LoVo (cell line): ENCODE measurements at regions not wholly inside any gene's neighbourhood (a gene's known extent, or its start where the extent isn't known, plus 50 kb on each side); places are given as distances from the start of the nearest gene placed in this dataset.
A peak's percentile ranks its signal among the peaks of the same experiment; 100 is the strongest.
"Not testable (repeated sequence)": the region's sequence is repeated elsewhere in the genome, so short reads cannot be mapped to it uniquely, and the experiment has no call there.

Experiments used
- DNase-seq: peaks from one replicate; pipeline ENCODE4 v3.0.0-alpha.2; 2016; ENCODE audit warnings: low spot score

GRCh38 chr7:112937651-112938415 is 147.6 kb upstream of the TMEM168 start:
- no peak for DNase-seq

- DNase-seq = no peak
These were observed 143.4 kb upstream of the TMEM168 start for GRCh38 chr7:112933598-112933997.

- DNase-seq = no peak
These were observed 140.6 kb upstream of the TMEM168 start for GRCh38 chr7:112930787-112931186.

- no peak for DNase-seq
These were observed 139.2 kb upstream of the TMEM168 start for GRCh38 chr7:112929421-112929820.

GRCh38 chr7:112926018-112926417 is 135.8 kb upstream of the TMEM168 start:
- DNase-seq = no peak

- not testable (repeated sequence) for DNase-seq
These were observed 132.4 kb upstream of the TMEM168 start for GRCh38 chr7:112922546-112922945.

GRCh38 chr7:112916431-112916830 is 126.2 kb upstream of the TMEM168 start:
- DNase-seq = not testable (repeated sequence)

- no peak for DNase-seq
These were observed 117.9 kb upstream of the TMEM168 start for GRCh38 chr7:112908086-112908485.

- DNase-seq = no peak
These were observed 117.5 kb upstream of the TMEM168 start for GRCh38 chr7:112907658-112908057.

GRCh38 chr7:112905950-112906349 is 115.8 kb upstream of the TMEM168 start:
- DNase-seq = no peak

- no peak for DNase-seq
These were observed 115.2 kb upstream of the TMEM168 start for GRCh38 chr7:112905413-112905812.

GRCh38 chr7:112898432-112899290 is 108.5 kb upstream of the TMEM168 start:
- peak; percentile 73 for DNase-seq

- DNase-seq = no peak
These were observed 107.7 kb upstream of the TMEM168 start for GRCh38 chr7:112897839-112898431.

GRCh38 chr7:112896026-112896601 is 105.9 kb upstream of the TMEM168 start:
- no peak for DNase-seq

GRCh38 chr7:112892263-112892662 is 102.1 kb upstream of the TMEM168 start:
- DNase-seq = no peak

- no peak for DNase-seq
These were observed 101.5 kb upstream of the TMEM168 start for GRCh38 chr7:112891698-112892097.

GRCh38 chr7:112889834-112890438 is 99.7 kb upstream of the TMEM168 start:
- no peak for DNase-seq

- no peak for DNase-seq
These were observed 99.1 kb upstream of the TMEM168 start for GRCh38 chr7:112889268-112889667.

- no peak for DNase-seq
These were observed 98.6 kb upstream of the TMEM168 start for GRCh38 chr7:112888781-112889180.

- no peak for DNase-seq
These were observed 97.8 kb upstream of the TMEM168 start for GRCh38 chr7:112887976-112888375.

GRCh38 chr7:112887337-112887736 is 97.1 kb upstream of the TMEM168 start:
- no peak for DNase-seq

- DNase-seq = no peak
These were observed 96.0 kb upstream of the TMEM168 start for GRCh38 chr7:112886208-112886607.
